ENCODE measurements at regions not wholly inside any gene's neighbourhood (a gene's known extent, or its start where the extent isn't known, plus 50 kb on each side); places are given as distances from the start of the nearest gene placed in this dataset.

DNA sequence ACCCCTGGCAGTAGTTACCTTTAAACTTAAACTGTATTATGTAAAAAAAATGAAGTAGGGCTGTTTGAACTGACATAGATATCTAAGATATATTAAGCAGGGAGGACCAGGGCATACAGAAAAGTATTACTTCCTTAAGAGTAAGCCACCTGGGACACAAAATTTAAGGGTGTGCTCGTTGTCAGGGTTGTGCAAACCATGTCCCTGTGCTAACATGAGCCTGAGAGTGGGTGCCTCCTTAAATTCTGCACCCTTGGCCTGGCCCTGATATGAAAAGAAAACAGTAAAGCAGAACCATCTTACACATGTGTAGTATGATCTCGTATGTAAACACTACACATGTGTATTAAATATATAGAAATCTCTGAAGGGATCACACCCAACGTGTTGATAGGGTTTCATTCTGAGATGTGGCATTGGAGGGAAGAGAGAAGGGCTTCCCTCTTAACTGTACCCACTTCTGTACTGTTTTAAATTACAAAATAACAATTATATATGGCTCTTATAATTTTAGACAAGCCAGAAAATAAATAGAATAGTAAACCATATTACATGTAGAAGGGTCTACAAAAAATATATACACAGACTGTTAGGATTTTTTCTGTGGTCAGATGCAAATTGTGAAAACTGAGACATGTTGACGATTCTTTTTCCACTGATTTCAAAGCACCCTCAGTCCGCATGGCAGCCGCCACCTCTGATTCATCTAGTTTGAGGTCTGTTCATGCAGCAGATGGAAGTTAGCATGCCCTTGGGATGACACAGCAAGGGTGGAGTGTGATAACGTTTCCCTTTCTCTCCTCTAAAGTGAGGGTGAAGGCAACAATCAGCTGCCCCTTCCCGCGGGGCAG lies 400.8 kb upstream of the PROK2 start:
- Histone ChIP-seq H4K20me1 (ENCODE audit: insufficient read depth, poor library complexity, severe bottlenecking) (no peaks in the 10 kb centered on the region), H3K9me3 (ENCODE audit: low read depth) (no peaks in the 10 kb centered on the region), H3K4me1 (ENCODE audit: insufficient read depth) (no peaks in the 10 kb centered on the region), H3K27ac (peak overlapping the region; percentile 17), H3K4me2 (no peak overlapping the region), H3K79me2 (no peaks in the 10 kb centered on the region), H3K27me3 (no peaks in the 10 kb centered on the region), H3K9me2 (replicated peaks; ENCODE audit: insufficient read depth) (no peaks in the 10 kb centered on the region), H3K4me3 (no peak overlapping the region), H2AFZ (no peak overlapping the region), H3K36me3 (replicated peaks; ENCODE audit: insufficient read depth, low read depth) (no peaks in the 10 kb centered on the region)
- TF ChIP-seq, protein P1, sequence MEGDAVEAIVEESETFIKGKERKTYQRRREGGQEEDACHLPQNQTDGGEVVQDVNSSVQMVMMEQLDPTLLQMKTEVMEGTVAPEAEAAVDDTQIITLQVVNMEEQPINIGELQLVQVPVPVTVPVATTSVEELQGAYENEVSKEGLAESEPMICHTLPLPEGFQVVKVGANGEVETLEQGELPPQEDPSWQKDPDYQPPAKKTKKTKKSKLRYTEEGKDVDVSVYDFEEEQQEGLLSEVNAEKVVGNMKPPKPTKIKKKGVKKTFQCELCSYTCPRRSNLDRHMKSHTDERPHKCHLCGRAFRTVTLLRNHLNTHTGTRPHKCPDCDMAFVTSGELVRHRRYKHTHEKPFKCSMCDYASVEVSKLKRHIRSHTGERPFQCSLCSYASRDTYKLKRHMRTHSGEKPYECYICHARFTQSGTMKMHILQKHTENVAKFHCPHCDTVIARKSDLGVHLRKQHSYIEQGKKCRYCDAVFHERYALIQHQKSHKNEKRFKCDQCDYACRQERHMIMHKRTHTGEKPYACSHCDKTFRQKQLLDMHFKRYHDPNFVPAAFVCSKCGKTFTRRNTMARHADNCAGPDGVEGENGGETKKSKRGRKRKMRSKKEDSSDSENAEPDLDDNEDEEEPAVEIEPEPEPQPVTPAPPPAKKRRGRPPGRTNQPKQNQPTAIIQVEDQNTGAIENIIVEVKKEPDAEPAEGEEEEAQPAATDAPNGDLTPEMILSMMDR (IDR thresholded peaks at IDR 0.05; ENCODE audit: poor library complexity), result no peak
- TF ChIP-seq EZH2phosphoT487 (IDR thresholded peaks at IDR 0.05; ENCODE audit: low read depth, severe bottlenecking, unreplicated experiment) (no peak), EZH2 (IDR thresholded peaks at IDR 0.05; ENCODE audit: borderline replicate concordance) (no peak)
- WGBS (ENCODE audit: low lambda C conversion rate, missing lambda C conversion rate), result 62% methylated on average over 9 of the region's 9 CpGs
- DNase-seq (ENCODE audit: low spot score), result peak; percentile 49

DNA sequence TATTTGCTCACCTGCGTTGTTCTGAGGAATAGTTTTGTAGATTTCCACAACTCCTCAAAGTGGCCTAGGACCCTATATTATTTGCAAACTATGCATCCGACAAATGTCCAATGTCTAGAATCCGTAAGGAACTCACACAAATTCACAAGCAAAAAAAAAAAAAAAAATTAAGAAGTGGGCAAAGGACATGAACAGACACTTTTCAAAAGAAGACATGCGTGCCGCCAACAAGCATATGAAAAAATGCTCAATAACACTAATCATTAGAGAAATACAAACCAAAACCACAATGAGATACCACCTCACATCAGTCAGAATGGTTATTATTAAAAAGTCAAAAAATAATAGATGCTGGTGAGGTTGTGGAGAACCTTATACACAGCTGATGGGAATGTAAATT lies 398.5 kb upstream of the PROK2 start:
- Histone ChIP-seq H3K4me1 (ENCODE audit: insufficient read depth) (no peaks in the 10 kb centered on the region), H3K36me3 (replicated peaks; ENCODE audit: insufficient read depth, low read depth) (no peaks in the 10 kb centered on the region), H3K9me3 (ENCODE audit: low read depth) (no peaks in the 10 kb centered on the region), H3K4me2 (no peak overlapping the region), H3K4me3 (no peak overlapping the region), H3K9me2 (replicated peaks; ENCODE audit: insufficient read depth) (no peaks in the 10 kb centered on the region), H3K27ac (no peak overlapping the region), H3K79me2 (no peaks in the 10 kb centered on the region), H3K27me3 (no peaks in the 10 kb centered on the region), H4K20me1 (ENCODE audit: insufficient read depth, poor library complexity, severe bottlenecking) (no peaks in the 10 kb centered on the region), H2AFZ (no peak overlapping the region)
- WGBS (ENCODE audit: low lambda C conversion rate, missing lambda C conversion rate), result 98% methylated on average over 5 of the region's 5 CpGs
- TF ChIP-seq EZH2phosphoT487 (IDR thresholded peaks at IDR 0.05; ENCODE audit: low read depth, severe bottlenecking, unreplicated experiment) (no peak), EZH2 (IDR thresholded peaks at IDR 0.05; ENCODE audit: borderline replicate concordance) (no peak)
- TF ChIP-seq, protein P1 (IDR thresholded peaks at IDR 0.05; ENCODE audit: poor library complexity), result no peak
- DNase-seq (ENCODE audit: low spot score), result no peak

DNA sequence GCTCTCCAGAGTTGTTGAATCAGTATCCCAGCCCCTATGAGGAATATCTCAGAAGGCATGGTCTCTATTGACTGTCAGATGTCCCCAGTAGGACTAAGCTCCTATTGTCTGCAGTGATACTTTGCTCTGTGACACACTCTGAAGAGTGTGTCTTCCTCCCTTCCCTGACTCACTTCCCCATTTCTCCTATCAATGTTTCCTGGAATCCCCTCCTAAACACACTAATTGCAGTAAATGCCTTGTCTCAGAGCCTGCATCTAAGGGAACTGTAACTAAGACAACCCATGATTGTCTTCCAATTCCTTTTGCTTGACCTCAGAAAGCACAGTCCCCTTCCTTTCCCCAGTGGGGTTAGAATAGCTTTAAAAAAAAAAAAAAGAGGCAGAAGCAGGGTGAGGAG lies 397.3 kb upstream of the PROK2 start:
- Histone ChIP-seq H3K9me3 (ENCODE audit: low read depth) (no peaks in the 10 kb centered on the region), H3K4me2 (no peak overlapping the region)
- TF ChIP-seq EZH2 (IDR thresholded peaks at IDR 0.05; ENCODE audit: borderline replicate concordance), result no peak
- TF ChIP-seq EZH2phosphoT487 (IDR thresholded peaks at IDR 0.05; ENCODE audit: low read depth, severe bottlenecking, unreplicated experiment), result no peak
- TF ChIP-seq, protein P1 (IDR thresholded peaks at IDR 0.05; ENCODE audit: poor library complexity), result no peak

More for the DNA sequence above, 397.3 kb upstream of the PROK2 start:
- Histone ChIP-seq H3K4me3 (no peak overlapping the region), H3K4me1 (ENCODE audit: insufficient read depth) (no peaks in the 10 kb centered on the region), H3K27ac (no peak overlapping the region), H3K9me2 (replicated peaks; ENCODE audit: insufficient read depth) (no peaks in the 10 kb centered on the region), H2AFZ (no peak overlapping the region), H3K27me3 (no peaks in the 10 kb centered on the region), H4K20me1 (ENCODE audit: insufficient read depth, poor library complexity, severe bottlenecking) (no peaks in the 10 kb centered on the region), H3K36me3 (replicated peaks; ENCODE audit: insufficient read depth, low read depth) (no peaks in the 10 kb centered on the region), H3K79me2 (no peaks in the 10 kb centered on the region)
- no peak for DNase-seq (ENCODE audit: low spot score)

All from hepatocyte (in vitro differentiated cells).